Esophagus squamous epithelium (tissue), 4 donors: ENCODE measurements at regions not wholly inside any gene's neighbourhood (a gene's known extent, or its start where the extent isn't known, plus 50 kb on each side); places are given as distances from the start of the nearest gene placed in this dataset.

Experiments used
- POLR2A ChIP-seq, 4 donors: fragments of 450-650 bp; IDR thresholded peaks; one replicate each; pipeline ENCODE4 v1.6.1; 2017; ENCODE audit warnings: antibody characterized with exemption in 4 of 4, mild to moderate bottlenecking in 4 of 4, moderate library complexity in 3 of 4
- TF ChIP-seq, protein P1 (sequence below), 6 experiments: fragments of 450-650 bp in 4 of 6; fragments of 200-600 bp in 2 of 6; sonication (generic) in 2 of 6; IDR thresholded peaks; one replicate each; pipeline ENCODE4 v1.5.1; 2016 to 2019; ENCODE audit warnings: antibody characterized with exemption in 6 of 6, mild to moderate bottlenecking in 4 of 6, moderate library complexity in 4 of 6

DNA sequence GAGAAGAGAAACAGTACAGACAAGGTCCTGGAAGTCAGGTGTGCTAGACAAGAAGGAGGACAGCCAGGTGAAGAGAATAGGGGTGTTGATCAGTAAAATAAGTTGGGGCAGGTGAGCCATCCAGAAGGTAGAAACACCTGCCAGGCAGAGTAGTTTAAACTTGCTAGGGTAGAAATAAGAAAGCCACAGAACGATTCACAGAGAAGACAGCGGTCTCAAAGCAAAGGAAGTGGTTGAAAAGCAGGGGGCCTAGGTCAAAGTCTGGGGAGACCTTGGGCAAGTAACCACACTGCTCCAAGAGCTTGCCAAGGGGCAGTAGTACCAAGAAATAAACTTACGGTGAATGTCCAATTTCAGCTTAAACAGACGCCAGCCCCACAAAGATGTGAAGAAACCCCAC, 116.6 kb upstream of the PROX1 start:
- TF ChIP-seq, protein P1, sequence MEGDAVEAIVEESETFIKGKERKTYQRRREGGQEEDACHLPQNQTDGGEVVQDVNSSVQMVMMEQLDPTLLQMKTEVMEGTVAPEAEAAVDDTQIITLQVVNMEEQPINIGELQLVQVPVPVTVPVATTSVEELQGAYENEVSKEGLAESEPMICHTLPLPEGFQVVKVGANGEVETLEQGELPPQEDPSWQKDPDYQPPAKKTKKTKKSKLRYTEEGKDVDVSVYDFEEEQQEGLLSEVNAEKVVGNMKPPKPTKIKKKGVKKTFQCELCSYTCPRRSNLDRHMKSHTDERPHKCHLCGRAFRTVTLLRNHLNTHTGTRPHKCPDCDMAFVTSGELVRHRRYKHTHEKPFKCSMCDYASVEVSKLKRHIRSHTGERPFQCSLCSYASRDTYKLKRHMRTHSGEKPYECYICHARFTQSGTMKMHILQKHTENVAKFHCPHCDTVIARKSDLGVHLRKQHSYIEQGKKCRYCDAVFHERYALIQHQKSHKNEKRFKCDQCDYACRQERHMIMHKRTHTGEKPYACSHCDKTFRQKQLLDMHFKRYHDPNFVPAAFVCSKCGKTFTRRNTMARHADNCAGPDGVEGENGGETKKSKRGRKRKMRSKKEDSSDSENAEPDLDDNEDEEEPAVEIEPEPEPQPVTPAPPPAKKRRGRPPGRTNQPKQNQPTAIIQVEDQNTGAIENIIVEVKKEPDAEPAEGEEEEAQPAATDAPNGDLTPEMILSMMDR (IDR thresholded peaks at IDR 0.05): no peak
- TF ChIP-seq POLR2A (IDR thresholded peaks at IDR 0.05): no peak
